ENCODE measurements at regions not wholly inside any gene's neighbourhood (a gene's known extent, or its start where the extent isn't known, plus 50 kb on each side); places are given as distances from the start of the nearest gene placed in this dataset.

GRCh38 chr7:156003220-156004162 is 191.2 kb upstream of the SHH start:
- no peak for DNase-seq (ENCODE audit: low read depth in 4 of 4, low spot score in 3 of 4)

- DNase-seq (ENCODE audit: low read depth in 4 of 4, low spot score in 3 of 4), result no peak
Observed at GRCh38 chr7:156002362-156003066, 190.3 kb upstream of the SHH start.

GRCh38 chr7:156001496-156002260 is 189.4 kb upstream of the SHH start:
- no peak for DNase-seq (ENCODE audit: low read depth in 4 of 4, low spot score in 3 of 4)

- no peak for DNase-seq (ENCODE audit: low read depth in 4 of 4, low spot score in 3 of 4)
Observed at GRCh38 chr7:156000601-156001396, 188.5 kb upstream of the SHH start.

- DNase-seq (ENCODE audit: low read depth in 4 of 4, low spot score in 3 of 4), result no peak
Observed at GRCh38 chr7:155999631-156000489, 187.6 kb upstream of the SHH start.

GRCh38 chr7:155998766-155999630 is 186.7 kb upstream of the SHH start:
- DNase-seq (ENCODE audit: low read depth in 4 of 4, low spot score in 3 of 4), result no peak

GRCh38 chr7:155998328-155998691 is 186.0 kb upstream of the SHH start:
- DNase-seq (ENCODE audit: low read depth in 4 of 4, low spot score in 3 of 4), result no peak

GRCh38 chr7:155997431-155998327 is 185.4 kb upstream of the SHH start:
- no peak for DNase-seq (ENCODE audit: low read depth in 4 of 4, low spot score in 3 of 4)

- no peak for DNase-seq (ENCODE audit: low read depth in 4 of 4, low spot score in 3 of 4)
Observed at GRCh38 chr7:155996718-155997280, 184.5 kb upstream of the SHH start.

GRCh38 chr7:155995183-155995612 is 182.9 kb upstream of the SHH start:
- DNase-seq (ENCODE audit: low read depth in 4 of 4, low spot score in 3 of 4), result no peak

- DNase-seq (ENCODE audit: low read depth in 4 of 4, low spot score in 3 of 4), result no peak
Observed at GRCh38 chr7:155994279-155994811, 182.1 kb upstream of the SHH start.

- DNase-seq (ENCODE audit: low read depth in 4 of 4, low spot score in 3 of 4), result no peak
Observed at GRCh38 chr7:155993420-155994278, 181.4 kb upstream of the SHH start.

- DNase-seq (ENCODE audit: low read depth in 4 of 4, low spot score in 3 of 4), result no peak
Observed at GRCh38 chr7:155992974-155993373, 180.7 kb upstream of the SHH start.

GRCh38 chr7:155992538-155992937 is 180.3 kb upstream of the SHH start:
- no peak for DNase-seq (ENCODE audit: low read depth in 4 of 4, low spot score in 3 of 4)

GRCh38 chr7:155992107-155992506 is 179.8 kb upstream of the SHH start:
- no peak for DNase-seq (ENCODE audit: low read depth in 4 of 4, low spot score in 3 of 4)

- no peak for DNase-seq (ENCODE audit: low read depth in 4 of 4, low spot score in 3 of 4)
Observed at GRCh38 chr7:155991470-155991869, 179.2 kb upstream of the SHH start.
